HepG2 (cell line): ENCODE measurements at regions not wholly inside any gene's neighbourhood (a gene's known extent, or its start where the extent isn't known, plus 50 kb on each side); places are given as distances from the start of the nearest gene placed in this dataset.

Source experiments
- ATAC-seq: fragments of 200-7000 bp; cut with Tn5 transposase; 3 replicates; pipeline ENCODE4 v1.9.1; 2020; ENCODE audit warnings: mild to moderate bottlenecking, moderate library complexity
- BruUV-seq: library from RNA; stranded (reverse); fragments of 400-500 nt; replicated peaks from 2 replicates; lab custom pipeline; 2021; lab: Mats Ljungman, UMichigan
- CTCF ChIA-PET: fragments of 300-600 bp; formaldehyde crosslinking; extraction: SDS; loops from one replicate; lab custom pipeline; 2021; ENCODE audit warnings: low total read pairs, inconsistent platforms, low intra/inter-chr PET ratio; lab: Yijun Ruan, JAX
- POLR2A ChIA-PET: fragments of 350-600 bp; sonication (Branson Sonifier 250); formaldehyde crosslinking; loops from one replicate; lab custom pipeline; 2020; ENCODE audit warnings: antibody characterized with exemption, inconsistent platforms; lab: Yijun Ruan, JAX
- DNase-seq: peaks from one replicate; pipeline ENCODE4 v3.0.0-alpha.2; 2015; ENCODE audit warnings: low spot score
- FAIRE-seq: peaks from 3 replicates; lab custom pipeline; 2011; peaks lifted over from hg19 to GRCh38; lab: Jason Lieb, UNC
- H2AFZ ChIP-seq: one replicate; pipeline ENCODE4 v1.6.1; 2011; ENCODE audit warnings: low read length, inconsistent platforms
- H3K27ac ChIP-seq: fragments of 300-600 bp; 3 replicates; pipeline ENCODE4 v1.8.0; 2011; ENCODE audit warnings: mixed run types, mild to moderate bottlenecking, mixed read lengths, low read length, inconsistent platforms; ENCODE audit not compliant: insufficient read depth; ENCODE audit errors: extremely low read length
- H3K27me3 ChIP-seq, 2 experiments: fragments of 200-600 bp in 1 of 2; 2 replicates in 1 of 2; 3 replicates in 1 of 2; pipeline versions ENCODE4 v1.6.0 to v1.8.0; 2011; ENCODE audit warnings: low read length in 2 of 2, mild to moderate bottlenecking in 2 of 2, moderate library complexity in 2 of 2, inconsistent platforms in 1 of 2; ENCODE audit not compliant: insufficient read depth in 2 of 2, control insufficient read depth in 1 of 2
- H3K36me3 ChIP-seq, 2 experiments: fragments of 200-600 bp in 1 of 2; replicated peaks in 1 of 2; 2 replicates in 1 of 2; 3 replicates in 1 of 2; pipeline versions ENCODE4 v1.5.1 to v1.8.0; 2011; ENCODE audit warnings: low read length in 2 of 2, inconsistent platforms in 1 of 2; ENCODE audit not compliant: insufficient read depth in 2 of 2, control insufficient read depth in 1 of 2
- H3K4me1 ChIP-seq: 2 replicates; pipeline ENCODE4 v1.5.1; 2012; ENCODE audit warnings: low read length, inconsistent platforms; ENCODE audit not compliant: insufficient read depth
- H3K4me2 ChIP-seq: 2 replicates; pipeline ENCODE4 v1.6.0; 2011; ENCODE audit warnings: low read depth, low read length, inconsistent platforms
- H3K4me3 ChIP-seq, 3 experiments: fragments of 200-600 bp in 1 of 3; sonication (generic), shearing (Covaris generic) in 1 of 3; replicated peaks in 1 of 3; 2 replicates each; pipeline ENCODE4 v1.5.1; 2011 to 2016; ENCODE audit warnings: low read length in 3 of 3, inconsistent platforms in 2 of 3, low read depth in 2 of 3, mild to moderate bottlenecking in 2 of 3, control low read depth in 1 of 3, mixed read lengths in 1 of 3; ENCODE audit not compliant: insufficient read depth in 1 of 3
- H3K79me2 ChIP-seq: one replicate; pipeline ENCODE4 v1.6.1; 2011; ENCODE audit warnings: low read length, inconsistent platforms; ENCODE audit not compliant: insufficient read depth
- H3K9ac ChIP-seq: 2 replicates; pipeline ENCODE4 v1.6.0; 2011; ENCODE audit warnings: mild to moderate bottlenecking, low read depth, low read length, inconsistent platforms; ENCODE audit not compliant: insufficient read depth
- H3K9me3 ChIP-seq: 2 replicates; pipeline ENCODE4 v1.5.1; 2012; ENCODE audit warnings: mild to moderate bottlenecking, low read length
- H4K20me1 ChIP-seq: 2 replicates; pipeline ENCODE4 v1.6.0; 2011; ENCODE audit warnings: inconsistent platforms, mild to moderate bottlenecking, low read length, moderate library complexity; ENCODE audit not compliant: insufficient read depth
- KDM4B ChIP-seq: sonication (generic); formaldehyde crosslinking; IDR thresholded peaks from 2 replicates; pipeline ENCODE4 v1.4.0; 2020; ENCODE audit warnings: missing genetic modification reagents
- SCMH1 ChIP-seq: sonication (generic); formaldehyde crosslinking; IDR thresholded peaks from 2 replicates; pipeline ENCODE4 v1.9.0; 2021; ENCODE audit warnings: missing genetic modification reagents, mild to moderate bottlenecking, borderline replicate concordance
- SMARCC2 ChIP-seq: fragments of 450-650 bp; IDR thresholded peaks from 2 replicates; pipeline ENCODE4 v1.6.1; 2017; ENCODE audit warnings: antibody characterized with exemption, mild to moderate bottlenecking
- SRSF1 ChIP-seq: fragments of 200-400 bp; formaldehyde crosslinking; optimal IDR thresholded peaks from 2 replicates; pipeline ENCODE3; 2017; ENCODE audit warnings: mild to moderate bottlenecking, low read depth, low read length, moderate library complexity
- ZBTB2 ChIP-seq: sonication (generic); formaldehyde crosslinking; IDR thresholded peaks from 2 replicates; pipeline ENCODE4 v1.8.0; 2022; ENCODE audit warnings: low read depth, missing genetic modification reagents
- ZNF318 ChIP-seq: sonication (generic); formaldehyde crosslinking; IDR thresholded peaks from 2 replicates; pipeline ENCODE4 v1.4.0; 2020; ENCODE audit warnings: mild to moderate bottlenecking, missing genetic modification reagents
- ZNF639 ChIP-seq: conservative IDR thresholded peaks from 2 replicates; pipeline ENCODE4 v1.6.1; 2018; ENCODE audit warnings: missing genetic modification reagents
- in situ Hi-C: cut with HindIII; loops from 2 replicates; pipeline ENCODE4 v1.10.0; 2017; ENCODE audit warnings: low pct_unique_long_range_greater_than_20kb; ENCODE audit not compliant: extremely low pct_ligation_motif_present
- intact Hi-C: fragments of 100-400 bp; cut with micrococcal nuclease; formaldehyde crosslinking; loops from one replicate; pipeline ENCODE4 v1.10.0; 2022; ENCODE audit not compliant: unreplicated experiment

- H3K27ac ChIP-seq: no peak overlapping the region
- FAIRE-seq (no peak), DNase-seq (no peak), ATAC-seq (no peak)
- in situ Hi-C loops: no loop called here
- ChIA-PET CTCF (no interaction called here), POLR2A (no interaction called here)
- H4K20me1 ChIP-seq: no peaks in the 10 kb centered on the region
- H3K36me3 ChIP-seq: no peaks in the 10 kb centered on the region
- H3K4me2 ChIP-seq: no peak overlapping the region
- no peak overlapping the region for H3K4me3 ChIP-seq
- peaks cover 48% of the 10 kb centered on the region for H3K9me3 ChIP-seq
- H3K79me2 ChIP-seq: no peaks in the 10 kb centered on the region
- intact Hi-C loops: no loop called here
- no peak overlapping the region for H3K9ac ChIP-seq
- H2AFZ ChIP-seq: no peak overlapping the region
- H3K4me1 ChIP-seq: no peaks in the 10 kb centered on the region
- no TSS peak for BruUV-seq
- H3K27me3 ChIP-seq: no peaks in the 10 kb centered on the region
- TF ChIP-seq SRSF1 (no peak), ZNF639 (CRISPR knock-in tag) (no peak), SMARCC2 (no peak), ZNF318 (CRISPR knock-in tag) (no peak), SCMH1 (no peak), KDM4B (CRISPR knock-in tag) (no peak), ZBTB2 (CRISPR knock-in tag) (no peak)
Observed at GRCh38 chr6:140697585-140697984, 1323.1 kb upstream of the CITED2 start.
